ENCODE measurements at regions not wholly inside any gene's neighbourhood (a gene's known extent, or its start where the extent isn't known, plus 50 kb on each side); places are given as distances from the start of the nearest gene placed in this dataset.
"Not testable (repeated sequence)": the region's sequence is repeated elsewhere in the genome, so short reads cannot be mapped to it uniquely, and the experiment has no call there.

DNA sequence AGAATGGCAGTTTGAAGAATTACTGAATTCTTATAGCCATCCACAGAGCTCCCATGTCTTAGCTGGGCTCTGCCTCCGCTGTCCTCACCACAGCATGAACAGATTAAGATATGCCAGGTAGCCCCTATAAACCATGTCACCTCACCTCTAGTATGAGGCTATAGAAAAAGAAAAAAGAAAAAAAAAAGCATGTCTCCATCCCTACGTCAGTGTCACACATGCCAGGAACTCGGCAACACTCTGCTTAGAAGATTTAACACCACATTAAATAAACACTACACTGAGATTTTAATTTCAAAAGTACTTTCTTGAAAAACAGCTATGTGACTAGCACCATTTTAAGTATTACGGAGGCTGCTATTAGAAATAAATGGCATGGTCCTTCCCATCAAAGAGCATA, 149.4 kb downstream of the CAPZA3 start:
- Histone ChIP-seq H3K27me3 (ENCODE audit: control insufficient read depth, insufficient read depth, low read length) (no peaks in the 10 kb centered on the region), H3K27ac (ENCODE audit: low read depth, low read length) (no peak overlapping the region), H3K36me3 (ENCODE audit: control insufficient read depth, insufficient read depth, low read length) (no peaks in the 10 kb centered on the region), H3K9ac (ENCODE audit: low read length) (no peak overlapping the region), H3K4me1 (ENCODE audit: control insufficient read depth, insufficient read depth, low read length) (no peaks in the 10 kb centered on the region), H3K4me3 (ENCODE audit: low read length) (no peak overlapping the region)

DNA sequence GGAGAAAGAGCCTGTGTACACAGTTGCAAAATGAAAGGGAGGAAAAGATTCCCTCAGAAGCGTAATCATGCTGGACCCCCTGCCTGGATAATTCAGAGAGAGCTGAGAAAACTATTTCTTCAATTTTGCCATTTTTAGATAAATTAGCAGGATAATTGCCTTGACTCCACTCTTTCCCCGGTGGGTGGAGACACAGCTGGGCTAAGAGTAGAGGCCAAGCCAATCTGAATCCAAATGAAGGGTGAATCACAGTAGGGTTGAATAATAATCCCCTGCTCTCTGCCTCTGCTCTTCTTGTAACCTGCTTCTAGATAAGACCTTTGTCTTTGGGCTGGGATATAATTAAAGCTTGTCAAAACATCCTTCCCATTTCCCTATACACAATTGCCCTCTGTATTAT, 150.1 kb downstream of the CAPZA3 start:
- Histone ChIP-seq H3K27me3 (ENCODE audit: control insufficient read depth, insufficient read depth, low read length) (no peaks in the 10 kb centered on the region), H3K4me1 (ENCODE audit: control insufficient read depth, insufficient read depth, low read length) (no peaks in the 10 kb centered on the region), H3K27ac (ENCODE audit: low read depth, low read length) (no peak overlapping the region), H3K4me3 (ENCODE audit: low read length) (no peak overlapping the region), H3K9ac (ENCODE audit: low read length) (no peak overlapping the region), H3K36me3 (ENCODE audit: control insufficient read depth, insufficient read depth, low read length) (no peaks in the 10 kb centered on the region)

DNA sequence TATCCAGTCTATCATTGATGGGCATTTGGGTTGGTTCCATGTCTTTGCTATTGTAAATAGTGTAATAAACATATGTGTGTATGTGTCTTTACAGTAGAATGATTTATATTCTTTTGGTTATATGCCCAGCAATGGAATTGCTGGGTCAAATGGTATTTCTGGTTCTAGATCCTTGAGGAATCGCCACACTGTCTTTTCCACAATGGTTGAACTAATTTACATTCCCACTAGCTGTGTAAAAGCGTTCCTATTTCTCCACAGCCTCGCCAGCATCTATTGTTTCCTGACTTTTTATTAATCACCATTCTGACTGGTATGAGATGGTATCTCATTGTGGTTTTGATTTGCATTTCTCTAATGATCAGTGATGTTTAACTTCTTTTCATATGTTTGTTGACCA, 152.7 kb downstream of the CAPZA3 start:
- H3K4me3 ChIP-seq (ENCODE audit: low read length); H3K4me1 ChIP-seq (ENCODE audit: control insufficient read depth, insufficient read depth, low read length); H3K27me3 ChIP-seq (ENCODE audit: control insufficient read depth, insufficient read depth, low read length); H3K9ac ChIP-seq (ENCODE audit: low read length); H3K36me3 ChIP-seq (ENCODE audit: control insufficient read depth, insufficient read depth, low read length); H3K27ac ChIP-seq (ENCODE audit: low read depth, low read length): not testable (repeated sequence)

DNA sequence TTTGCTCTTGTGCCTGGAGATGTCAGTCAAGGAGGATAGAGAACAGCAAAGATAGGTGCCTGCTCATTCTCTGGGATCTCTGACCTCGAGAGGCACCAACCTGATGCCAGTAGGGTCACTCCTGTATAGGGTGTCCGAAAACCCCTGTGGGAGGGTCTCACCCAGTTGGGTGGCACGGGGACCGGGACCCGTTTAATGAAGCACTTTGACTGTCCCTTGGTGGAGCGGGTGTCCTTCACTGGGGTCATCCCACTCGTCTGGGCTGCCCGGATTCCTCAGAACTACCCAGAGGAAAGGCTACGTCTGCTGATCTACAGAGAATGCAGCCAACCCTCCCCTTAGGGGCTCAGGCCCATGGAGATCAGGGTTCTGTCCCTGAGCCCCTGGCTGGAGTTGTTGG, 157.6 kb downstream of the CAPZA3 start:
- H3K36me3 ChIP-seq (ENCODE audit: control insufficient read depth, insufficient read depth, low read length) = no peaks in the 10 kb centered on the region
- H3K4me3 ChIP-seq (ENCODE audit: low read length) = no peak overlapping the region
- H3K27ac ChIP-seq (ENCODE audit: low read depth, low read length) = no peak overlapping the region
- H3K27me3 ChIP-seq (ENCODE audit: control insufficient read depth, insufficient read depth, low read length) = no peaks in the 10 kb centered on the region
- H3K9ac ChIP-seq (ENCODE audit: low read length) = no peak overlapping the region
- H3K4me1 ChIP-seq (ENCODE audit: control insufficient read depth, insufficient read depth, low read length) = no peaks in the 10 kb centered on the region

DNA sequence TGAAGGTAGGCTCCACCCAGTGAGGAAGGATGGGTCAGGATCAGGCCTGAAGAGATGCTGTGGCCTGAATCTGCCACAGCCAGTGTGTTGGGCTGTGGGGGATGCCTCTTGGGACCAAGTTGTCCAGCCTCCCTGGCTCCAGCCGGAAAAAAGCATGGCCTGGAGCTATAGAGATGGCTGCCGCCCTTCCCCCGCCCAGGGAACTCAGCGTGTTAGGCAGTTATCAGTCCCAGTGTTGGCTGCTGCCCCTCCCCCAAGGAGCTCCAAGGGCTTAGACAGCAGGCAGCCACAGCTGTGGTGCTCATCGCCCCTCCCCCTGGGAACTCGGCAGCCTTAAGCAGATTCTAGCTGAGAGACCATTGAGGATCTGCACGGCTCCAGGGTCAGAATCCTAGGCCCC, 158.0 kb downstream of the CAPZA3 start:
- Histone ChIP-seq H3K27ac (ENCODE audit: low read depth, low read length) (no peak overlapping the region), H3K36me3 (ENCODE audit: control insufficient read depth, insufficient read depth, low read length) (no peaks in the 10 kb centered on the region), H3K9ac (ENCODE audit: low read length) (no peak overlapping the region), H3K4me3 (ENCODE audit: low read length) (no peak overlapping the region), H3K4me1 (ENCODE audit: control insufficient read depth, insufficient read depth, low read length) (no peaks in the 10 kb centered on the region), H3K27me3 (ENCODE audit: control insufficient read depth, insufficient read depth, low read length) (no peaks in the 10 kb centered on the region)

- H3K27me3 ChIP-seq (ENCODE audit: control insufficient read depth, insufficient read depth, low read length) = no peaks in the 10 kb centered on the region
- no peaks in the 10 kb centered on the region for H3K36me3 ChIP-seq (ENCODE audit: control insufficient read depth, insufficient read depth, low read length)
- no peak overlapping the region for H3K27ac ChIP-seq (ENCODE audit: low read depth, low read length)
- no peak overlapping the region for H3K9ac ChIP-seq (ENCODE audit: low read length)
- H3K4me3 ChIP-seq (ENCODE audit: low read length) = no peak overlapping the region
- no peaks in the 10 kb centered on the region for H3K4me1 ChIP-seq (ENCODE audit: control insufficient read depth, insufficient read depth, low read length)
Observed at GRCh38 chr12:18897823-18898222, 159.9 kb downstream of the CAPZA3 start.

DNA sequence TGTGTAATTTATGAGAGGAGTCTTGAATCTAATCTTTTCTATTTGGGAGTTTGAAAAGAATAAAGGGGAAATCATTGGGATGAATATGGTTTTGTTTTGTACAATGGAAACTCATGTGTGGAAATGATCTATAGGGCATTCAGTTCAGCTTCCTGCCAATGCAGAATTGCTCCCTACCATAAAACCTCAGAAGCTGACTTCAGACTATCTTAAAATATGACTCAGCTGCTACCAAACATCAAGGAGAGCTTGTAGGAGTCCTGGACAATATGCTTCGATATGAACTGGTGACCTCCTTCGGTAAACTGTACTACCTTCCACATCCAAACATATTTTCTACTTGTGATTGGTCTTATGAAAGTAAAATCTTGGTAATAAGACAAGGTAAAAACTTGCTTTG, 160.6 kb downstream of the CAPZA3 start:
- Histone ChIP-seq H3K4me1 (ENCODE audit: control insufficient read depth, insufficient read depth, low read length) (no peaks in the 10 kb centered on the region), H3K4me3 (ENCODE audit: low read length) (no peak overlapping the region), H3K27ac (ENCODE audit: low read depth, low read length) (no peak overlapping the region), H3K9ac (ENCODE audit: low read length) (no peak overlapping the region), H3K36me3 (ENCODE audit: control insufficient read depth, insufficient read depth, low read length) (no peaks in the 10 kb centered on the region), H3K27me3 (ENCODE audit: control insufficient read depth, insufficient read depth, low read length) (no peaks in the 10 kb centered on the region)

DNA sequence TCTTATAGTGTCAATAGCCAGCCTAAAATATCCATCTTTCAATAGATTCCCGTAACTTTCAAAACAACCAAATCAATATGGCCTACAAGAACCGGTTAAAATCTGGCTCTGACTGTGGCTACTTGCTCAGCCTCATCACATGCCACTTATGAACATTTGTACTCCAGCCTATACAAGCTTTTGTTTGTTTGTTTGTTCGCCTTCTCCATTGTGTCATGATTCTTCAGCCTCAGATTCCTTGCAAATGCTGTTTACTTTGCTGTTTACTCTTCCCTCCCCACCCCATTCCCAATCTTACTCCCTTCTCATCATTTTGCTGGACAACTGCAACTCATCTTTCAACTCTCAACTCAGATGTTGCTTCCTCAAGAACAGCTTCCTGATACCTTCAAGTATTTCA, 161.2 kb downstream of the CAPZA3 start:
- no peak overlapping the region for H3K4me3 ChIP-seq (ENCODE audit: low read length)
- H3K9ac ChIP-seq (ENCODE audit: low read length) = no peak overlapping the region
- no peak overlapping the region for H3K27ac ChIP-seq (ENCODE audit: low read depth, low read length)
- H3K36me3 ChIP-seq (ENCODE audit: control insufficient read depth, insufficient read depth, low read length) = no peaks in the 10 kb centered on the region
- H3K4me1 ChIP-seq (ENCODE audit: control insufficient read depth, insufficient read depth, low read length) = no peaks in the 10 kb centered on the region
- H3K27me3 ChIP-seq (ENCODE audit: control insufficient read depth, insufficient read depth, low read length) = no peaks in the 10 kb centered on the region

DNA sequence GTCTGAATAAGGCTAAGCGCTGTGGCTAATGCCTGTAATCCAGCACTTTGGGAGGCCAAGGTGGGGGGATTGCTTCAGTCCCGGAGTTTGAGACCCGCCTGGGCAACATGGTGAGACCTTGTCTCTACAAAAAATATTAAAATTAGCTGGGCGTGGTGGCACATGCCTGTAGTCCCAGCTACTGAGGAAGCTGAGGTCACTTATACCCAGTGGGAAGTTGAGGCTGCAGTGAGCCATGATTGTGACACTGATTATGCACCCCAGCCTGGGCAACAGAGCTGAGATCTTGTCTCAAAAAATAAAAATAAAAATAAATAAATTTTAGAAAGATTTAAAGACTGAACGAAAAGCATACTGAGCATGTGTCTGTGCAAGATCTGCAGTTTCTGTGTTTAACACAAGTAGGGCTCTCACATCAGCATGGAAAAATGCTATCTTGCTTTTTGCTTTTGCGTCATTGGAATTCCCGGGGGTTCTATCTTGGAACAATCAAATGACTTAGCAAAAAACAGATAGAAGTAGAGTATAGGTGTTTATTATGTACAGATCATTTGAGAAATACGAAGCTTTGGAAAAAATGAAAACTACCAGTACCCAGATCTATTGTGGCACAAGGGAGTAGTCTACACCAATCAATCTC, 161.9 kb downstream of the CAPZA3 start:
- Histone ChIP-seq H3K9ac (ENCODE audit: low read length) (no peak overlapping the region), H3K27me3 (ENCODE audit: control insufficient read depth, insufficient read depth, low read length) (no peaks in the 10 kb centered on the region), H3K4me3 (ENCODE audit: low read length) (no peak overlapping the region), H3K36me3 (ENCODE audit: control insufficient read depth, insufficient read depth, low read length) (no peaks in the 10 kb centered on the region), H3K4me1 (ENCODE audit: control insufficient read depth, insufficient read depth, low read length) (no peaks in the 10 kb centered on the region), H3K27ac (ENCODE audit: low read depth, low read length) (no peak overlapping the region)

DNA sequence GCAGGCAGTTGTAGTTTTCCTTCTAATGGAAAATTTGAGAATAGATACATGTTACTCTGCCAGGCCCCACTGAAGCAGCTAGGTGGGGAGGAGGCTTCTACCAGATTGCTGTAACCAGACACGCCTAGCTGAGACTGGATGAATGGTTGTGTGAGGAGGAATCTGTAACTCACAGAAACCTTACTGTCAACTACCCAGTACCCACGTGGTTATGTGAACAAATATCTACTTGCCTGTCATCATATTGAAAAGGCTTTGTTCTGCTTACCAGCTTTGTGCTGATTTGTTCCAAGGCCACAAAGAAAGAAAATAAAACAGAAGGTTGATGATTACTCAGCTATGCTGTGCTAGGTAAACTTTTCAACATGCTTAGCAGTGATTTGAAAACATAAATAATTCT, 167.2 kb downstream of the CAPZA3 start:
- H3K27ac ChIP-seq (ENCODE audit: low read depth, low read length) = no peak overlapping the region
- no peaks in the 10 kb centered on the region for H3K4me1 ChIP-seq (ENCODE audit: control insufficient read depth, insufficient read depth, low read length)
- H3K36me3 ChIP-seq (ENCODE audit: control insufficient read depth, insufficient read depth, low read length) = no peaks in the 10 kb centered on the region
- no peak overlapping the region for H3K4me3 ChIP-seq (ENCODE audit: low read length)
- H3K9ac ChIP-seq (ENCODE audit: low read length) = no peak overlapping the region
- no peaks in the 10 kb centered on the region for H3K27me3 ChIP-seq (ENCODE audit: control insufficient read depth, insufficient read depth, low read length)

DNA sequence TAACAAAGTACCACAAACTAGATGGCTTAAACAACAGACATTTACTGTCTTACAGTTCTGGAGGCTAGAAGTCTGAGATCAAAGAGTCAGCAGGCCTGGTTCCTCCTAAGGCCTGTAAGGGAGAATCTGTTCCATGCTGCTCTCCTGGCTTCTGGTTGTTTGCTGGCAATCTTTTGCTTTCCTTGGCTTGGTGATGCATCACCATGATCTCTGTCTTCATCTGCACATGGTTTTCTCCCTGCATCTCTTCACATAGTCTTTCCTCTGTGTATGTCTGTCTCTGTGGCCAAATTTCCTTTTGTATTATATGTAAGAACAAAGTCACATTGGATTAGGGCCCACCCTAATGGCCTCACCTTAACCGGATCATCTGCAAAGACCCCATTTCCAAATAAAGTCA, 168.5 kb downstream of the CAPZA3 start:
- Histone ChIP-seq H3K4me3 (ENCODE audit: low read length) (no peak overlapping the region), H3K9ac (ENCODE audit: low read length) (no peak overlapping the region), H3K27ac (ENCODE audit: low read depth, low read length) (no peak overlapping the region), H3K27me3 (ENCODE audit: control insufficient read depth, insufficient read depth, low read length) (no peaks in the 10 kb centered on the region), H3K4me1 (ENCODE audit: control insufficient read depth, insufficient read depth, low read length) (no peaks in the 10 kb centered on the region), H3K36me3 (ENCODE audit: control insufficient read depth, insufficient read depth, low read length) (no peaks in the 10 kb centered on the region)

DNA sequence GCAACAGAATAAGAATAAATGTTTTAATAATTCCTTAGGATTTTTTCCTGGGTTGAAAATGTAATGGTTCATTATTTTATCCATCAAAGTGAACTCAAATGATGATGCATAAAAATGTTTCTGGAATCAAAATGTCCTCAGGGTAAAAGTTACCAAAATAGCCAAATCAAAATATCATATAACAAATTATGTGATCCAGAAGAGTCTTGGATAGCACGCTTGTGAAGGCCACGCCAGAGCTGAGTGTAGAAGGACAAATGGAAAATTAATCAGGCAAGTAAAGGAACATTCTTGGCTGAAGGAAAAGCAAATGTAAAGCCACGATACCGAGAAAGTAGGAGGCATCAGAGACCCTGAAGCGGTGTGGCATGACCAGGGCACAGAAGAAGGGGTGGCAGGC, 169.2 kb downstream of the CAPZA3 start:
- no peaks in the 10 kb centered on the region for H3K27me3 ChIP-seq (ENCODE audit: control insufficient read depth, insufficient read depth, low read length)
- no peaks in the 10 kb centered on the region for H3K36me3 ChIP-seq (ENCODE audit: control insufficient read depth, insufficient read depth, low read length)
- no peaks in the 10 kb centered on the region for H3K4me1 ChIP-seq (ENCODE audit: control insufficient read depth, insufficient read depth, low read length)
- H3K4me3 ChIP-seq (ENCODE audit: low read length) = no peak overlapping the region
- no peak overlapping the region for H3K27ac ChIP-seq (ENCODE audit: low read depth, low read length)
- H3K9ac ChIP-seq (ENCODE audit: low read length) = no peak overlapping the region

- Histone ChIP-seq H3K9ac (ENCODE audit: low read length) (no peak overlapping the region), H3K27ac (ENCODE audit: low read depth, low read length) (no peak overlapping the region), H3K4me1 (ENCODE audit: control insufficient read depth, insufficient read depth, low read length) (no peaks in the 10 kb centered on the region), H3K27me3 (ENCODE audit: control insufficient read depth, insufficient read depth, low read length) (no peaks in the 10 kb centered on the region), H3K36me3 (ENCODE audit: control insufficient read depth, insufficient read depth, low read length) (no peaks in the 10 kb centered on the region), H3K4me3 (ENCODE audit: low read length) (no peak overlapping the region)
Observed at GRCh38 chr12:18907728-18908127, 169.8 kb downstream of the CAPZA3 start.
